ENCODE measurements at regions not wholly inside any gene's neighbourhood (a gene's known extent, or its start where the extent isn't known, plus 50 kb on each side); places are given as distances from the start of the nearest gene placed in this dataset.

GRCh38 chr4:90061881-90062280 lies 65.3 kb upstream of the CCSER1 start:
- TF ChIP-seq, protein P1, sequence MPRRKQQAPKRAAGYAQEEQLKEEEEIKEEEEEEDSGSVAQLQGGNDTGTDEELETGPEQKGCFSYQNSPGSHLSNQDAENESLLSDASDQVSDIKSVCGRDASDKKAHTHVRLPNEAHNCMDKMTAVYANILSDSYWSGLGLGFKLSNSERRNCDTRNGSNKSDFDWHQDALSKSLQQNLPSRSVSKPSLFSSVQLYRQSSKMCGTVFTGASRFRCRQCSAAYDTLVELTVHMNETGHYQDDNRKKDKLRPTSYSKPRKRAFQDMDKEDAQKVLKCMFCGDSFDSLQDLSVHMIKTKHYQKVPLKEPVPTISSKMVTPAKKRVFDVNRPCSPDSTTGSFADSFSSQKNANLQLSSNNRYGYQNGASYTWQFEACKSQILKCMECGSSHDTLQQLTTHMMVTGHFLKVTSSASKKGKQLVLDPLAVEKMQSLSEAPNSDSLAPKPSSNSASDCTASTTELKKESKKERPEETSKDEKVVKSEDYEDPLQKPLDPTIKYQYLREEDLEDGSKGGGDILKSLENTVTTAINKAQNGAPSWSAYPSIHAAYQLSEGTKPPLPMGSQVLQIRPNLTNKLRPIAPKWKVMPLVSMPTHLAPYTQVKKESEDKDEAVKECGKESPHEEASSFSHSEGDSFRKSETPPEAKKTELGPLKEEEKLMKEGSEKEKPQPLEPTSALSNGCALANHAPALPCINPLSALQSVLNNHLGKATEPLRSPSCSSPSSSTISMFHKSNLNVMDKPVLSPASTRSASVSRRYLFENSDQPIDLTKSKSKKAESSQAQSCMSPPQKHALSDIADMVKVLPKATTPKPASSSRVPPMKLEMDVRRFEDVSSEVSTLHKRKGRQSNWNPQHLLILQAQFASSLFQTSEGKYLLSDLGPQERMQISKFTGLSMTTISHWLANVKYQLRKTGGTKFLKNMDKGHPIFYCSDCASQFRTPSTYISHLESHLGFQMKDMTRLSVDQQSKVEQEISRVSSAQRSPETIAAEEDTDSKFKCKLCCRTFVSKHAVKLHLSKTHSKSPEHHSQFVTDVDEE (CRISPR knock-in tag; IDR thresholded peaks at IDR 0.05): no peak
- TF ChIP-seq CSRNP3 (CRISPR knock-in tag; IDR thresholded peaks at IDR 0.05) (no peak), ARNTL (CRISPR knock-in tag; IDR thresholded peaks at IDR 0.05; ENCODE audit: borderline replicate concordance, low read depth) (no peak), RARB (CRISPR knock-in tag; IDR thresholded peaks at IDR 0.05) (no peak), SNAI2 (CRISPR knock-in tag; IDR thresholded peaks at IDR 0.05) (no peak), CSDC2 (CRISPR knock-in tag; IDR thresholded peaks at IDR 0.05) (no peak), ZFP30 (CRISPR knock-in tag; IDR thresholded peaks at IDR 0.05) (no peak)
- TF ChIP-seq, protein P2, sequence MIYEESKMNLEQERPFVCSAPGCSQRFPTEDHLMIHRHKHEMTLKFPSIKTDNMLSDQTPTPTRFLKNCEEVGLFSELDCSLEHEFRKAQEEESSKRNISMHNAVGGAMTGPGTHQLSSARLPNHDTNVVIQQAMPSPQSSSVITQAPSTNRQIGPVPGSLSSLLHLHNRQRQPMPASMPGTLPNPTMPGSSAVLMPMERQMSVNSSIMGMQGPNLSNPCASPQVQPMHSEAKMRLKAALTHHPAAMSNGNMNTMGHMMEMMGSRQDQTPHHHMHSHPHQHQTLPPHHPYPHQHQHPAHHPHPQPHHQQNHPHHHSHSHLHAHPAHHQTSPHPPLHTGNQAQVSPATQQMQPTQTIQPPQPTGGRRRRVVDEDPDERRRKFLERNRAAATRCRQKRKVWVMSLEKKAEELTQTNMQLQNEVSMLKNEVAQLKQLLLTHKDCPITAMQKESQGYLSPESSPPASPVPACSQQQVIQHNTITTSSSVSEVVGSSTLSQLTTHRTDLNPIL (CRISPR knock-in tag; IDR thresholded peaks at IDR 0.05; ENCODE audit: low read depth): no peak
